Astrocyte of the spinal cord (primary cell): ENCODE measurements at regions not wholly inside any gene's neighbourhood (a gene's known extent, or its start where the extent isn't known, plus 50 kb on each side); places are given as distances from the start of the nearest gene placed in this dataset.

Experiments used
- DNase-seq: peaks from one replicate; pipeline ENCODE4 v3.0.0; 2011; ENCODE audit warnings: low read depth, low spot score
- H3K4me3 ChIP-seq: 2 replicates; pipeline ENCODE4 v1.5.1; 2011; ENCODE audit warnings: low read depth, mild to moderate bottlenecking, low read length, moderate library complexity
- CTCF ChIP-seq: IDR thresholded peaks from 2 replicates; pipeline ENCODE4 v1.5.1; 2012; ENCODE audit warnings: low read depth, mild to moderate bottlenecking, low read length, inconsistent platforms
- in situ Hi-C: cut with HindIII; loops from 2 replicates; pipeline ENCODE4 v1.10.0; 2017; ENCODE audit warnings: low sequenced_read_pairs

- in situ Hi-C loops, result no loop called here
- TF ChIP-seq CTCF, result peak; percentile 35
- DNase-seq, result peak; percentile 84
- H3K4me3 ChIP-seq, result no peak overlapping the region
These were observed 74.3 kb upstream of the GNAI1 start for GRCh38 chr7:80060218-80060806.

- no peak for DNase-seq
- in situ Hi-C loops, result no loop called here
- TF ChIP-seq CTCF, result no peak
- no peak overlapping the region for H3K4me3 ChIP-seq
These were observed 77.1 kb upstream of the GNAI1 start for GRCh38 chr7:80057488-80057887.

- DNase-seq, result no peak
- in situ Hi-C loops, result no loop called here
- no peak for TF ChIP-seq CTCF
- no peak overlapping the region for H3K4me3 ChIP-seq
These were observed 80.3 kb upstream of the GNAI1 start for GRCh38 chr7:80054356-80054755.

GRCh38 chr7:80053124-80053523 is 81.5 kb upstream of the GNAI1 start:
- DNase-seq, result no peak
- TF ChIP-seq CTCF, result no peak
- in situ Hi-C loops, result no loop called here
- no peak overlapping the region for H3K4me3 ChIP-seq

GRCh38 chr7:80047856-80048459 is 86.7 kb upstream of the GNAI1 start:
- in situ Hi-C loops, result no loop called here
- TF ChIP-seq CTCF, result no peak
- no peak overlapping the region for H3K4me3 ChIP-seq
- DNase-seq, result no peak

GRCh38 chr7:80047032-80047431 is 87.6 kb upstream of the GNAI1 start:
- in situ Hi-C loops, result no loop called here
- no peak for TF ChIP-seq CTCF
- H3K4me3 ChIP-seq, result no peak overlapping the region
- no peak for DNase-seq

GRCh38 chr7:80044796-80045195 is 89.8 kb upstream of the GNAI1 start:
- in situ Hi-C loops, result no loop called here
- H3K4me3 ChIP-seq, result no peak overlapping the region
- no peak for DNase-seq
- TF ChIP-seq CTCF, result no peak
